ENCODE measurements at regions not wholly inside any gene's neighbourhood (a gene's known extent, or its start where the extent isn't known, plus 50 kb on each side); places are given as distances from the start of the nearest gene placed in this dataset.

GRCh38 chr2:6694555-6694954 is 171.2 kb downstream of the CMPK2 start:
- Mint-ChIP-seq H3K4me3 (no peak overlapping the region), H3K4me1 (no peaks in the 10 kb centered on the region), H3K36me3 (no peaks in the 10 kb centered on the region), H3K27me3 (no peaks in the 10 kb centered on the region), H3K27ac (no peak overlapping the region), H3K9me3 (ENCODE audit: low read depth) (no peaks in the 10 kb centered on the region)
- ATAC-seq (no peak), DNase-seq (no peak)
- CTCF ChIA-PET, result no interaction called here

- Mint-ChIP-seq H3K27me3 (no peaks in the 10 kb centered on the region), H3K9me3 (ENCODE audit: low read depth) (peaks cover 6% of the 10 kb centered on the region), H3K36me3 (no peaks in the 10 kb centered on the region), H3K4me3 (no peak overlapping the region), H3K4me1 (no peaks in the 10 kb centered on the region), H3K27ac (no peak overlapping the region)
- CTCF ChIA-PET, result no interaction called here
- DNase-seq, result no peak
- ATAC-seq, result no peak
Measured at GRCh38 chr2:6700335-6700734, 165.4 kb downstream of the CMPK2 start.

- Mint-ChIP-seq H3K27ac (no peak overlapping the region), H3K4me3 (no peak overlapping the region), H3K36me3 (no peaks in the 10 kb centered on the region), H3K9me3 (ENCODE audit: low read depth) (peaks cover 6% of the 10 kb centered on the region), H3K27me3 (no peaks in the 10 kb centered on the region), H3K4me1 (no peaks in the 10 kb centered on the region)
- ATAC-seq, result no peak
- CTCF ChIA-PET, result no interaction called here
- DNase-seq, result no peak
Measured at GRCh38 chr2:6704077-6704476, 161.6 kb downstream of the CMPK2 start.

- Mint-ChIP-seq H3K27ac (no peak overlapping the region), H3K9me3 (ENCODE audit: low read depth) (no peaks in the 10 kb centered on the region), H3K27me3 (peaks cover 6% of the 10 kb centered on the region), H3K4me1 (no peaks in the 10 kb centered on the region), H3K36me3 (no peaks in the 10 kb centered on the region), H3K4me3 (no peak overlapping the region)
- CTCF ChIA-PET, result no interaction called here
- no peak for DNase-seq
- no peak for ATAC-seq
Measured at GRCh38 chr2:6721395-6721794, 144.3 kb downstream of the CMPK2 start.

- H3K36me3 Mint-ChIP-seq, result no peaks in the 10 kb centered on the region
- H3K4me3 Mint-ChIP-seq, result no peak overlapping the region
- ATAC-seq (no peak), DNase-seq (no peak)
- H3K27me3 Mint-ChIP-seq, result peaks cover 3% of the 10 kb centered on the region
- no peaks in the 10 kb centered on the region for H3K9me3 Mint-ChIP-seq (ENCODE audit: low read depth)
- no peaks in the 10 kb centered on the region for H3K4me1 Mint-ChIP-seq
- CTCF ChIA-PET, result no interaction called here
- H3K27ac Mint-ChIP-seq, result no peak overlapping the region
Measured at GRCh38 chr2:6722574-6722973, 143.1 kb downstream of the CMPK2 start.

GRCh38 chr2:6723865-6724604 is 141.7 kb downstream of the CMPK2 start:
- no peak overlapping the region for H3K27ac Mint-ChIP-seq

GRCh38 chr2:6724605-6725140 is 141.0 kb downstream of the CMPK2 start:
- H3K27ac Mint-ChIP-seq, result no peak overlapping the region
- no peaks in the 10 kb centered on the region for H3K9me3 Mint-ChIP-seq (ENCODE audit: low read depth)
- no peaks in the 10 kb centered on the region for H3K36me3 Mint-ChIP-seq
- H3K4me1 Mint-ChIP-seq, result no peaks in the 10 kb centered on the region
- DNase-seq (no peak), ATAC-seq (no peak)
- CTCF ChIA-PET, result no interaction called here
- no peak overlapping the region for H3K4me3 Mint-ChIP-seq
- peaks cover 3% of the 10 kb centered on the region for H3K27me3 Mint-ChIP-seq

More at GRCh38 chr2:6723865-6724604, 141.7 kb downstream of the CMPK2 start:
- DNase-seq, result no peak
- H3K27me3 Mint-ChIP-seq, result peaks cover 3% of the 10 kb centered on the region
- H3K9me3 Mint-ChIP-seq (ENCODE audit: low read depth), result no peaks in the 10 kb centered on the region
- no peaks in the 10 kb centered on the region for H3K36me3 Mint-ChIP-seq
- H3K4me1 Mint-ChIP-seq, result no peaks in the 10 kb centered on the region
- H3K4me3 Mint-ChIP-seq, result no peak overlapping the region
- CTCF ChIA-PET, result no interaction called here
- ATAC-seq, result no peak

GRCh38 chr2:6728156-6728555 is 137.6 kb downstream of the CMPK2 start:
- H3K27ac Mint-ChIP-seq, result no peak overlapping the region
- no peaks in the 10 kb centered on the region for H3K36me3 Mint-ChIP-seq
- H3K27me3 Mint-ChIP-seq, result peaks cover 7% of the 10 kb centered on the region
- ATAC-seq (no peak), DNase-seq (no peak)
- H3K4me1 Mint-ChIP-seq, result no peaks in the 10 kb centered on the region
- H3K9me3 Mint-ChIP-seq (ENCODE audit: low read depth), result no peaks in the 10 kb centered on the region
- no peak overlapping the region for H3K4me3 Mint-ChIP-seq
- CTCF ChIA-PET, result interaction anchor here (1.4 kb wide), 1 partner anchor 45 kb away, joined by 4 read pairs; no protein-coding TSS in a partner anchor

GRCh38 chr2:6730003-6730402 is 135.7 kb downstream of the CMPK2 start:
- no peak for ATAC-seq

GRCh38 chr2:6730649-6731532 is 134.8 kb downstream of the CMPK2 start:
- CTCF ChIA-PET, result no interaction called here
- no peaks in the 10 kb centered on the region for H3K36me3 Mint-ChIP-seq
- DNase-seq, result no peak

More at GRCh38 chr2:6730003-6730402, 135.7 kb downstream of the CMPK2 start:
- Mint-ChIP-seq H3K9me3 (ENCODE audit: low read depth) (no peaks in the 10 kb centered on the region), H3K27me3 (peaks cover 16% of the 10 kb centered on the region), H3K27ac (no peak overlapping the region), H3K4me1 (no peaks in the 10 kb centered on the region), H3K36me3 (no peaks in the 10 kb centered on the region), H3K4me3 (no peak overlapping the region)
- CTCF ChIA-PET, result no interaction called here
- DNase-seq, result no peak

GRCh38 chr2:6739547-6739946 is 126.2 kb downstream of the CMPK2 start:
- ATAC-seq, result no peak
- CTCF ChIA-PET, result no interaction called here
- H3K4me3 Mint-ChIP-seq, result no peak overlapping the region

More at GRCh38 chr2:6730649-6731532, 134.8 kb downstream of the CMPK2 start:
- no peaks in the 10 kb centered on the region for H3K9me3 Mint-ChIP-seq (ENCODE audit: low read depth)
- no peak overlapping the region for H3K27ac Mint-ChIP-seq
- peaks cover 19% of the 10 kb centered on the region for H3K27me3 Mint-ChIP-seq
- no peak overlapping the region for H3K4me3 Mint-ChIP-seq
- no peak for ATAC-seq
- H3K4me1 Mint-ChIP-seq, result no peaks in the 10 kb centered on the region

GRCh38 chr2:6741229-6741628 is 124.5 kb downstream of the CMPK2 start:
- H3K36me3 Mint-ChIP-seq, result no peaks in the 10 kb centered on the region
- DNase-seq, result no peak
- CTCF ChIA-PET, result no interaction called here

More at GRCh38 chr2:6739547-6739946, 126.2 kb downstream of the CMPK2 start:
- no peak for DNase-seq
- H3K4me1 Mint-ChIP-seq, result no peaks in the 10 kb centered on the region
- H3K27ac Mint-ChIP-seq, result no peak overlapping the region
- no peaks in the 10 kb centered on the region for H3K36me3 Mint-ChIP-seq
- no peaks in the 10 kb centered on the region for H3K9me3 Mint-ChIP-seq (ENCODE audit: low read depth)
- H3K27me3 Mint-ChIP-seq, result peaks cover 8% of the 10 kb centered on the region

GRCh38 chr2:6744038-6744437 is 121.7 kb downstream of the CMPK2 start:
- Mint-ChIP-seq H3K27me3 (peaks cover 18% of the 10 kb centered on the region), H3K4me1 (no peaks in the 10 kb centered on the region), H3K4me3 (no peak overlapping the region), H3K36me3 (no peaks in the 10 kb centered on the region), H3K9me3 (ENCODE audit: low read depth) (no peaks in the 10 kb centered on the region), H3K27ac (no peak overlapping the region)
- ATAC-seq (no peak), DNase-seq (no peak)
- CTCF ChIA-PET, result no interaction called here

More at GRCh38 chr2:6741229-6741628, 124.5 kb downstream of the CMPK2 start:
- no peak overlapping the region for H3K27ac Mint-ChIP-seq
- ATAC-seq, result no peak
- H3K9me3 Mint-ChIP-seq (ENCODE audit: low read depth), result no peaks in the 10 kb centered on the region
- H3K4me3 Mint-ChIP-seq, result no peak overlapping the region
- peaks cover 10% of the 10 kb centered on the region for H3K27me3 Mint-ChIP-seq
- no peaks in the 10 kb centered on the region for H3K4me1 Mint-ChIP-seq

- Mint-ChIP-seq H3K4me3 (no peak overlapping the region), H3K27me3 (peaks cover 21% of the 10 kb centered on the region), H3K27ac (no peak overlapping the region), H3K9me3 (ENCODE audit: low read depth) (no peaks in the 10 kb centered on the region), H3K4me1 (no peaks in the 10 kb centered on the region), H3K36me3 (no peaks in the 10 kb centered on the region)
- no peak for DNase-seq
- no peak for ATAC-seq
- CTCF ChIA-PET, result no interaction called here
Measured at GRCh38 chr2:6747433-6747832, 118.3 kb downstream of the CMPK2 start.

All from activated CD8-positive, alpha-beta memory T cell treated with anti-CD3 and anti-CD28 coated beads, Interleukin-2, amount 10 ng/mL, durations not matched to agents 7 days and 5 days (primary cell).